HG03432 (cell line): ENCODE measurements at regions not wholly inside any gene's neighbourhood (a gene's known extent, or its start where the extent isn't known, plus 50 kb on each side); places are given as distances from the start of the nearest gene placed in this dataset.
"Not testable (repeated sequence)": the region's sequence is repeated elsewhere in the genome, so short reads cannot be mapped to it uniquely, and the experiment has no call there.

Source experiments
- ATAC-seq: cut with Tn5 transposase; IDR thresholded peaks from one replicate; pipeline ENCODE4 v1.9.1; 2021; ENCODE audit warnings: mild to moderate bottlenecking, moderate library complexity; ENCODE audit not compliant: unreplicated experiment

DNA sequence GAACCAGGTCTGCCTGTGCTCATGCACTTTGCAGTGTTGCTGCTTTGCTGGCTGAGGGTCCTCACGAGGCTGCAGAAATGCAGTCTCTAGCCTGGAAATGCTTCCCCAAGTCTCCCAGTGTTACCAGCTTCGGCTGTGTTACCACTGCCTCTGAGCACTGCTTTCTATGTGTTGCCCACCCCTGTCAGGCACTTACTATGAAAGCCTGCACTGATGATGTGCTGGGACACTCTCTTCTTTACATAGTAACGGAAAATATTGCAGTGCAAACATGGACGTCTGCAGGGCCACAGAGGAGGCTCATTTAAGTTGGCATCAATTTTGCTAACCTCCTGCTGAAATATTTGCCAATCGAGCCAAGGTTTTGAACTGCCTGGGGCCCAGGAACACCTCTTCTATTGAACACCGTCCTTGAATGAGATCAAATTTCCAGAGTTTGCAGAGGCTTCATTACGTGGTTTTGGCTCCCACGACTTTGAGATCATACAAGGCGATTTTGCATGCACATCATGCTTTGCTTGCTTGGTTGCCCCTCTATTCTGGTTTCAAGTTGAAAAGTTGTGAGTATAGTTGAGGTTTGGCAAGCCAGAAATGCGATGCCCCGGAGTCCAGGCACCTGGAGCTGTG is 404.7 kb upstream of the PODXL start:
- no peak for ATAC-seq

DNA sequence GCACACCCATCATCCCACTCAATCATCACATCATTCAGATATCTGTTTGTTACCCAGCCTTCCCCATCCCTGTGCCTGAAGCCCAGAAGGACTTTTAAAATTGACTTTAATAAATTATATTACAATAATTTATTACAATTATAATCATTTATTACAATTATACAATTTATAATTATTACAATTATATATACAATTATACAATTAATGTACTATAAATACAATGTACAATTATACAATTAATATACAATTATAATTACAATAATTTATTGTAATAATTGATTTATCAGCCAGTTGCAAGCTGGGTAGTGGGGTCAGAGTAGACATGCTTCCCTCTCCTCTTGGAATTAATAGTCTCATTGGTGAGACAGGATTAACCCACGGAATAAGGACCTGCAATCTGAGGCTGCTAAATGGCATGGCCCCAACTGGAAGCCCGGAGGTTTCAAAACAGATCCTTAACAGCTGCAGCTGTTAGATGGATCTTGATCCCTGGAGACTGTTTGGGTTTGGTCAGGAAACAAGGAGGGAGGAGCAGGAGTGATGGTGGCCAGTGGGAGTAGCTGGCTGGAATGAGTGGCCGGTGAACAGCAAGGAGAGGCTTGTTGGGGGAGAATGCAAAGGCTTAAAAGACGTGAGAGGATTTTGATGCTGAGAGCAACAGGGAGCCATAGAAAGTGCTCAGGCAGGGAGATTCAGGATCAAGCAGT is 402.8 kb upstream of the PODXL start:
- no peak for ATAC-seq

DNA sequence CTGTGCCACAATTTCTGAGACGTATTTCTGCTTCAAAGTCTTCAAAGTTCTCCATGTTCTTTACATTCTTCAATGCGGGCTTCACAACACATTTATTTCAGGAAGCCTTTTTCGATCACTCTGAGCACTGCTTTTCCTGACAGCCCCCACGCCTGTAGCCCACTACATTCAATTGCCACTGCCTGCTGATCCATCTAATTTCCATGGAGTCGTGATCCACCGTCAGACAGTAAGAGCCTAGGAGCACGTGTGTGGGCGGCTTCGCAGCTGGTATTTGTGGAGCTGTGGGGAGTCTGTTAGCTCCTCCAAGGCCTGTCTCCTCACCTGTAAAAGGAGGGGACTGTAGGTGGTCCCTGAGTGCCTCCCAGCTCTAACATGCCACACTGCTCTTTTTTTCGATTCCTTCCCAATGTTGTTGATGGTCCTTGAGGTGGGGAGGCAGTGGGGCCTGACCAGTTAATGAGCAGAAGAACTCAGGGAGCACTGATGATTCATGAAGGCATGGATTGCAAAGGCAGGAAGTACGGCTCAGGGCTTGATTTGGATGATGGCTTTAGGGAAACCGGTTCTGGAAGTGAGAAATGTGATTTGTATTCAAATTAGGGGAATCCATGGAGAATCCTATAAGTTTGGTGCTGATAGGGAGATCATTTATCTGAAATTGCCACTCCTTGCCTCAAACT is 401.1 kb upstream of the PODXL start:
- no peak for ATAC-seq

DNA sequence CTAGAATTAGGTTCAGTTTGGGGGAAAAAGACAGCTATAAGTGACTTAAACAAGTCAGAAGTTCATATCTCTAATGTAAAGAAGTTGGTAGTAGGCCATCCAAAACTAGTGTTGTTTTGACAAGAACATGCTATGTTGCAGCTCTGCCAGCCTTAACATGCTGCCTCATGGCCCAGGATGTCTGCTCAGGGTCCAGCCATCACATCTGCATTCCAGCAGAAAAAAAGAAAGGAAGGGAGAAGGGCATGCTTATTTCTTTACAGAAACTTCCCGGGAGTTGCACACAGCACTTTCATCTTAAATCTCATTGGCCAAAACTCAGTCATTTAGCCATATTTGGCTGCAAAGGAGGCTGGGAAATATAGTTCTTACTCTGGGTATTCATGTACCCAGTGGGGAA is 400.4 kb upstream of the PODXL start:
- no peak for ATAC-seq

DNA sequence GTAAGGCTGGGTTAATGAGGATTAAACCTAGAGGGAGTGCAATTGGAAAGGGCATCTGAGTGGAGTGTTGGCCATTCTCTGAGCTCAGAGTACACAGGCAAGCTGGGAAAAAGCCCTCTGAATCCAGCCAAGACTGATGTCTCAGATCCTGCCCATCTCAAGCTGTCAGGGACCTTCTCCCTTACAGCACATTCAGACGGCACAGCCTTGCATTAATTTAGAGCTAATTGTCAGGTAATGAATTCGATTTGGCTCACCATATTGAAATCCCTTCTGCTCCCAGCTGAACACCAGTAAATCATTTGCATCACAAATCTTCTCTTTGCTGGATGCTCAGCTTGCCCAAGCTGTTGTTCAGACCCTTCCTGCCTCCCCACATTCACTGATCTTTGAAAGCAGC is 399.3 kb upstream of the PODXL start:
- ATAC-seq = no peak

DNA sequence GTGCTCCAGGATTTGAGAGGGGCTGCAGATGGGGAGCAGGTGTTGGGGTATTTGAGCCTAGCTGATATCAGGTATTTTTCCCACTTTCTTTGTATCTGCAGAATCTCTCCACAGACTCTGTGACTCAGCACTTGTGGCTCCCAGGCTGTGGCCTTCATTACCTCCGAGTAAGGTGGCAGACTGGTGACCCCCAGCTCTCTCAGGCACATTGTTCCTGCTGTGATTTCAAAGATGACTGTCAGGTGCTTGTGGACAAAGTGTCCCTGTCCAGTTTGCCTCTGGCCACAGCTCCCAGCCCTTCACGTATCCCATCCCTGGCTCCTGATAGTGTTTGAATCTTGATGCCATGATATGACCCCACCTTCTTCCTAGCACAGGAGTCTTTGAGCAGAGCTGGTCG is 396.8 kb upstream of the PODXL start:
- ATAC-seq = no peak

DNA sequence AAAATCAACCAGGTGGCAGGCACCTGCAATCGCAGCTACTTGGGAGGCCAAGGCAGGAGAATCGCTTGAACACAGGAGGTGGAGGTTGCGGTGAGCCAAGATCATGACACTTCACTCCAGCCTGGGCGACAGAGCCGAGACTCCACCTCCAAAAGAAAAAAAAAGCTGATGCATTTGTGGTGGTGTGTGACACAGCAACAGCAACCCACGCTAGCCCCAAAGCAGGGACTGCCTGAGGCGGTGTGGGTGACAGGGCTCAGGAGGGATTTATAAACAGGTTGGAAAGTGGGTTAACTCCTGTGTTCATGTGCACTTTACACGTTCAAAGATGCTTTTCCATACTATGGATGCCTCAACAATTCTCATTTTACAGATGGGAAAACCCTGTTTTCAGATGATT is 395.9 kb upstream of the PODXL start:
- ATAC-seq = no peak

DNA sequence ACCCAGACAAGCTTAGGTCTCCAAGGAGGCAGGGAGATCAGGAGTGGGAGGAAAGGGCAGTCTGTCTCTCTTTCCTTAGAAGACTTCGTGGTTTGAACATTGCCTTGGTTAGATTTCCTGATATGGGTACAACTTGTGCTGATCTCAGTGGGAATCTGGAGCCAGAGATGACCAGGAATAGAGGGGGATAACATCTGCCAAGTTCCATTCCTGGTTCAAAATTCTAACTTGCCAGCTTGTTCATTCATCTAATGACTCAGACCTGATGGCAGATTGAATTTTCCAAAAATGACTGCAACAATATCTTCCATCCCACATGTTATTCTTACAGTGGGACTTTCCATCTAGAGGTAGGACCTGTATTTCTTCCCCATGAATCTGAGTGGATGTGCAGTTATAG is 394.3 kb upstream of the PODXL start:
- no peak for ATAC-seq

DNA sequence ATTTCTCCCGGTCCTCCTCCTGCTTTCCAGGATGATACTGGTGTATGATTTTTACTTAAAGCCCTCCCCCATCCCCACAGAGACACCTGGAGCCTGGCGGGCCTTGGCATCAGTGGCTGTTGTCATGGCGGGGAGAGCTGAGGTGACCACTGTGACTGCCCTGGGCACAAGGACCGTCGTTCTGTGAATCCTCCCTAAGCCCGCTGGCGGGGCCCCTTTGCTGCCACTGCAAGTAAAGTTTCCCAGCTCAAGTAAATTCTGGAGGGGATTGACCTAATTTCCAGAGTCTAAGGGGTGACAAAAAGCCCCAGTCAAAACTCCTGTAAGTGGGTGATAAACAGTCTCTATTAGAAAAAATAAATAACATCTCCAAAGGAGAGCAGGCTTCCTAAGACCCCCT is 393.2 kb upstream of the PODXL start:
- ATAC-seq = no peak

DNA sequence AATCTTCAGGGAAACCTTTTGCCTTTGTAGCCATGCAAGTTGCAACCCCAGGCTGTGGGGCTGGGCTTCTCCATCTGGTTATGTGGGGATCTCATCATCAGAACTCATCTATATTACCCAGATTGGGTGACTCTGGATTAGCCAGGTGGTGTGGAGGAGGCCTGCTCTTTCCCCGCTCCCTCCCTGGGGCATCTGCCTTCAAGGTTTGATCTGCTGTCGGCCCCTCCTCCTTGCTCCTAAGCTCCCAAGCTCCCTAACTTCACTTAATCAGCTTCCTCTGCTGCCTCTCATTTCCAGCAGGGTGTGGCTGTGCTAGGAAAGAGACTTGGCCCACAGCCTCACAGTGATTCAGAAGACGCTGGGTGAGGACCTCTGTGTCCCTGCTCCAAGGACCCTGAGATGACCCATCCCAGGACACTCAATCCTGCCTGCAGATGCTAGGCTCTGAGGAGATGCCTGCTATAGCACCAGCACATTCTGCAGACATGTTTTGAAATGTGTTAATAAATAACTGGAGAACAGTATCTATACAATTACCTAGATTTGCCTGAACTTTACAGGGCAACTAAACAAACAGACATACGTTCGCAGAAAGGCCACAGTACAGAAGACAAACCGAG is 392.1 kb upstream of the PODXL start:
- no peak for ATAC-seq

DNA sequence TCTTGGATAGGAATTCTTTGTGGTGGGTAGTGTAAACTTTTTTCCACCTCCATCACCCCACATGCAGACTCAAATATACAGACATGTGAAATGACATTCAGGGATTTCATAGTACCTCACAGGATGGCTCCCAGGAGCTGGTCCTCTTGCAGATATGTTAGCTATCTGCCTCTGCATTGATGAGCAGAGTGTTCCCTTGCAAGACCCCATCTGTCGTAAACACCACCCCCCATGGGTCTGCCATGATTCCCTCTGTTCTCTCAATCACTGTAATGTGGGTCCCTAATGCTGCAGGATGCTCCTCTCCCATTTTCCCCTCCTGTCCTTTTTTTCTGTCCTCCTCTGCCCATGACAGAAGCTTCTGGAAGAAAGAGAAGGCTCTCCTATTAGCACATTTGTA is 391.2 kb upstream of the PODXL start:
- no peak for ATAC-seq

DNA sequence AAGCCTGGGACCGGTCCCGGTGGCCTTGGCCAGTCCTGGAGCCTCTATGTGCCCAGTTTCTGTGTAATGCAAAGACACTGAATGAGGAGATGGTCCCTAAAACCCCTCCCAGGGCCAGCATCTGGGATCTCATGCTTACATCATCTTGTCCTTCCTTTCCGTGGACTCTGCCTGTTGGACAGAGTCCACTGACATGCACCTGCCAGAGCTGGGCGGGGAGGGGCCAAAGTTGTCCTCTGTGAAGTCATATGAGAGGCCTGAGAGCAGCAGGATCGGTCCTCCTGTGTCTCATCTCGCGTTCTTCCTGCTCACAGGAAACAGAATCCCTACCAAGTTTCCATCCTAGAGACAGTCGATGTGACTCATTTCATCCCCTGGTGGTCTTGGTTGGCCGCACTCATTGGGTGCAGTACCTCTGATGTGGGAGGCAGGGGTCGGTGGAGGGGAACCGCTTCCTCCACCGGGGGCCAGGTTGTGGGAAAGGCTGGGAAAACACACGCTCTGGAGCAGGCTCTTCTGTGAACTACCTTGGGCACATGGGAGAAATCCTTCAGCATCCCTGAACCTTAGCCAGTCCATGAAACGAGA is 389.6 kb upstream of the PODXL start:
- no peak for ATAC-seq

DNA sequence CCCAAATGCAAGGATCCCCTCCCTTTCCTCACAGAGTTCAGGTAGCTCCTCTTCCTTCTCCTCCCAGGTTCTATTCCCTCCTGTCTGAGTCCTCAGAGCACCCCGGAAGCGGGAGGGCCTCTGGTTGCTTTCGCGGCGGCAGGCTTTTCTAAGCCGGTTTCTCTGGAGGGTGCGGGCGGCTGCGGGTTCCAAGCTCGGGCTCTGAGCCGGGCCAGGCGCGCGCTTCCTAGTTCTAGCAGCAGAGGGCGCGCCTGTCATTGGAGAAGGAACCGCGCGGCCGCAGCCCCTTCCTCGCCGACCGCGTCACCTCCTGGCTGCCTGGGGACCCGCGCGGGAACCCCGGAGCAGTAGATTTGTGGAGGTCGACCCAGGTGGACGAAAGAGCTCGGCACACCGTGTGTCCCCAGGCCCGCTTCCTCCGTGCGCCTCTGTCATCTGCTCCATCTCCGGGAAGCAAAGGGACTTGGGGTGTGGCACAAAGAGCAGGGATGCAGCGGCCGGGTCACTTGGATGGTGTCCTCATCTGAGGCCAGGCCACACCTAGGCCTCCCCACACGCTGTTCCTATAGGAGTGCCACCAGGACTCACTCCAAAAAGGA is 389.0 kb upstream of the PODXL start:
- peak; percentile 57 for ATAC-seq

DNA sequence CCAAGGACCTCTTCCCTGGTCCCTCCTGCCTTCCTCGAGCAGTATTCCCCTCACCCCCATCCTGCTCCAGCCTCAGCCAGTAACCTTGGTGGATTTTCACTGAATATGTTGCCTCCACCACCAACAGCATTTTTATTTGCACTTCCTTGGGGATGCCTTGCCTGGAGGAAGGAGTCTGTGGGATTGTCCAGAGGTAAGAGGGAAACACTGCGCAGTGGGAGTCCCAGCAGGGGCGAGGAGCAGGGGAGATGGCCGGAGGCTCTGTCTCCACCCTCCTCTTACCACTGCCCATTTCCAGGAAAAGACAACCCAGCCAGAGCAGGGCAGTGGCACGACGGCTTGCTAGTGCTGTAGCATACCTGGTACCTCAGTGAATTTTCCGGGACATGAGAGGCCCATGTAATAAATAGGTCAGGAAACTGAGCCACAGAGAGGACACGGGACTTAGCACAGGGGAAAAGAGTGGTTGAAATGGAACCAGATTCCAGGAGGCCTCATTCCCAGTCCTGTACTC is 388.2 kb upstream of the PODXL start:
- ATAC-seq = no peak

DNA sequence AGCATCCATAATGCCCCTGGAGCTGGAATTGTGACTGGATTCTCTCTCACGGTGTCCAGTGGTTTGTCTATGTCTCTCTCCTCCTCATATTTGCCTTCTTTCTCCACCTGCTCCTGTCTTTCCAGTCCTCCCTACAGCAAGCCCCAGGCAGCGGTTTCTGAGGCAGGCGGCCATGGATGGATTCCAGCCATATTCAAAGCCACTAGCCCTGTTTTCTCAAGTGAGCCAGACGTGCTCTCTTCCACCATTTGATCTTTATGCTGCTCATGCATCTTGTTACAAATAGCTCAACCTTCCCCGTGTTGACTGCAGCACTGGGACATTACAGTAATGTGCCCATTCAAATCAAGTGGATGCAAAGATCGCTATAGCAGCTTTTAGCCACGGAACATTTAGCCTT is 387.2 kb upstream of the PODXL start:
- no peak for ATAC-seq

DNA sequence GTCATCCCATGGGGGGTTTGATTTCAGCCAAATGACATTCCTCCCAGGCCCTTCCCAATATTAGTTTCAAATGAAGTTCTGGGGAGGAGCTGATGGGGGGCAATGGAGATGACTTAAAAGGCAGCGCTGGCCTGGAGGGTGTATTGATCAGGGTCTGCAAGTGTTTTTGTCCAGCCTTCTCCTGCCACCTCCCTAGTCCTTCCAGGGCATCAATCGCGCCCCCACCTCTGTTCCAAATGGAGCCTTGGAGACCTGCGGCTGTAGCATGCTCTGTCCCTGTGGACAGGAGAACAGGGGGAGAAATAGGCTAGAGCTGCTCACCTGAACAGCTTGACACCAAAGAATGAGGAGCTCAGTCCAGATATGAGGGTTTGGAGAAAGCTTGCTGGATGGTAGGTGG is 386.8 kb upstream of the PODXL start:
- ATAC-seq = no peak

DNA sequence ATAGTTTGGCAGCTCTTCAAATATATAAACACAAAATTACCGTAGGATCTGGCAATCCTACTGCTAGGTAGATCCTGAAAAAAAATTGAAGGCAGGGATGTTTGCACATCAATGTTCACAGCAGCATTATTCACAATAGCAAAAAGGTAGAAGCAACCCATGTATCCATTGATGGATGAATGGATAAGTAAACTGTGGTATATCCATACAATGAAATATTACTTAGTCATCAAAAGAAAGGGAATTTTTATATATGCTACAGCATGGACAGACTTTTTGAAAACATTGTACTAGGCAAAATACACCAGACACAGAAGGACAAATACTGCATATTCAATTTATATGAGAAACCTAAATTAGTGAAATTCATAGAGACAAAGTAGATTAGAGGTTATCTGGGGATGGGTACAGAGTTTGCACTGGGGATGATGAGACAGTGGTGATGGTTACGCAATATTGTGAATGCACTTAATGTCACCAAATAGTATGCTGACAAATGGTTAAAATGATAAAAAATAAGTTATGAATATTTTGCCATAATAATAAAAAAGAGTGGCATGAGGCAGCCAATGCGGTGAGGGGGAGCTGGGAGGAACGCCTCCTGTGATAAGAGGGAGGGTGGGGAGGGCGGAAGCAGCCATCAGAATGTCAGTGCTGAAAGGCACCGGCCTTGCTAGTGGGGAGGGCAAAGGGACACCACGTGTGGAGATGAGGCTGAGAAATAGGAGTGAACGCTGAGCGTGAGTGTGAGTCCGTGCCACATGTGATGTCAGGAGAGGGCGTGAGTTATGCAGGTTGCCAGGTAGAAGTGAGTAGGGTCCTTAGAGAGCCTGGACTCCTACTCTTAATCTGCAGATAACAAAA is 386.1 kb upstream of the PODXL start:
- no peak for ATAC-seq

DNA sequence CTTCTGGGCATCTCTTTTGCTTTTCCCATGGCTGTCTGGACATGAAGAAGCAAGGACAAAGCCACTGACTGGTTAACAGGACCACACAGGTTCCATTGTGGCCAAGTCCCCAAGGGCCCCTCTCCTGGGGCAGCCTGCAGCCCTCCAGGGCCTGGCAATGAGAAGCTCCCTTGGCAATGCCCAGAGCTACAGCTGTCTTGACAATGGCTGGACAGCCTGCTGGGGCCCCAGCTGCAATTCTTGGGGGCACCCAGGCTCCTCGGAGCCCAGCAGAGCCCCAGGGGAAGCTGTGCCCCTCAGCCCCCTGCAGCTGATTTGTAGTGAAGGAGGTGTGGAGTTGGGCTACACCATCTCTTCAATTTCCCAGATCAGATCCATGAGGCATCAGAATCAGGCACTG is 384.9 kb upstream of the PODXL start:
- ATAC-seq = no peak

DNA sequence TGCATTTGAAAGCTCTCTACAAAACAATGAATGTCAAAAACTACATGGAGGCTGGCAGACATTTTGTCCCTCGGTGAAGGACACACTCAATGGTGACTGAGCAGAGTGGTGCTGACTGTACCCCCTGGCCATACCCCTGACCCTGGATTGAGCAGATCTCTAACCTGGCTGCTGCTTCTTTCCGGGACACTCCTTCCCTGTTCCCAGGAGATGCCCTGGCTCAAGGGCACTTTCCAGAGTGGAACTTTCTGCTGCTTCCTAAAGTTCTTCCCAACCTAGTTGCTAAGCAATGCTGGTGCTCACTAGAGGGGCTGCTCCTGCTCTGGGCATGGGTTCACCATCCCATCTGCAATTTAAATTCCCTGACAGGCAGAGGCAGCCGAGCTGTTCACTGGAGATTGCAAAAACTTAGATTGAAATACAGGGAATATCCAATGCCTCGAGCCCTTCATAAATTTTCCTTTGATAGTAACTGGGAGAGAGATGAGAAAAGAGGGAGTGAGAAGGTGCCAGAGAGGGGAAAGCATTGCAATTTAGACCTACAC is 384.3 kb upstream of the PODXL start:
- ATAC-seq = no peak

DNA sequence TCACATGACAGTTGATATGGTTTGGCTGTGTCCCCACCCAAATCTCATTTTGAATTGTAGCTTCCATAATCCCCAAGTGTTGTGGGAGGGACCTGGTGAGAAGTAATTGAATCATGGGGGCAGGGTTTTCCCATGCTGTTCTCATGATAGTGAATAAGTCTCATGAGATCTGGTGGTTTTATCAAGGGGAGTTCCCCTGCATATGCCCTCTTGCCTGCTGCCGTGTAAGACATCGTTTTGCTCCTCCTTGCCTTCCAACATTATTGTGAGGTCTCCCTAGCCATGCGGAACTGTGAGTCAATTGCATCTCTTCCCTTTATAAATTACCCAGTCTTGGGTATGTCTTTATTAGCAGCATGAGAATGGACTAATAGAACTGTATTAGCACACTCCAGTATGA is 382.4 kb upstream of the PODXL start:
- ATAC-seq = not testable (repeated sequence)
